MM.1S (cell line): ENCODE measurements at regions not wholly inside any gene's neighbourhood (a gene's known extent, or its start where the extent isn't known, plus 50 kb on each side); places are given as distances from the start of the nearest gene placed in this dataset.
A peak's percentile ranks its signal among the peaks of the same experiment; 100 is the strongest.

Experiments
- DNase-seq: peaks from one replicate; pipeline ENCODE4 v3.0.0-alpha.2; 2015
- H2AFZ ChIP-seq: fragments of 300-600 bp; sonication (generic); 2 replicates; pipeline ENCODE4 v1.6.0; 2016; ENCODE audit warnings: antibody characterized with exemption, low read length
- H3F3A ChIP-seq: fragments of 300-600 bp; sonication (generic); 2 replicates; pipeline ENCODE4 v1.6.1; 2016; ENCODE audit warnings: mild to moderate bottlenecking, antibody characterized with exemption, low read length, moderate library complexity, mixed read lengths; ENCODE audit not compliant: insufficient read depth
- H3K27ac ChIP-seq: fragments of 300-600 bp; sonication (generic); 2 replicates; pipeline ENCODE4 v1.5.1; 2016; ENCODE audit warnings: mild to moderate bottlenecking, low read length
- H3K27me3 ChIP-seq: fragments of 300-600 bp; sonication (generic); replicated peaks from 2 replicates; pipeline ENCODE4 v1.6.0; 2016; ENCODE audit warnings: low read length; ENCODE audit not compliant: insufficient read depth
- H3K36me3 ChIP-seq: fragments of 300-600 bp; sonication (generic); replicated peaks from 2 replicates; pipeline ENCODE4 v1.6.1; 2016; ENCODE audit warnings: mild to moderate bottlenecking, low read length, mixed read lengths; ENCODE audit not compliant: insufficient read depth
- H3K4me1 ChIP-seq: fragments of 300-600 bp; sonication (generic); 2 replicates; pipeline ENCODE4 v1.6.1; 2016; ENCODE audit warnings: low read length, mixed read lengths
- H3K4me2 ChIP-seq: fragments of 300-600 bp; sonication (generic); 2 replicates; pipeline ENCODE4 v1.6.0; 2016; ENCODE audit warnings: low read depth, low read length
- H3K4me3 ChIP-seq: fragments of 300-600 bp; sonication (generic); 2 replicates; pipeline ENCODE4 v1.5.1; 2016; ENCODE audit warnings: low read length, mixed read lengths
- H3K79me2 ChIP-seq: fragments of 300-600 bp; sonication (generic); 2 replicates; pipeline ENCODE4 v1.6.1; 2016; ENCODE audit warnings: mixed run types, low read length, mixed read lengths
- H3K9ac ChIP-seq: fragments of 300-600 bp; sonication (generic); 2 replicates; pipeline ENCODE4 v1.6.1; 2016; ENCODE audit warnings: low read length, mixed read lengths
- H3K9me2 ChIP-seq: fragments of 300-600 bp; sonication (generic); replicated peaks from 2 replicates; pipeline ENCODE4 v1.6.1; 2016; ENCODE audit warnings: mild to moderate bottlenecking, low read length, mixed read lengths; ENCODE audit not compliant: insufficient read depth
- H3K9me3 ChIP-seq: fragments of 300-600 bp; sonication (generic); replicated peaks from 2 replicates; pipeline ENCODE4 v1.6.1; 2016; ENCODE audit warnings: mild to moderate bottlenecking, low read length, mixed read lengths; ENCODE audit not compliant: insufficient read depth
- H4K20me1 ChIP-seq: fragments of 300-600 bp; sonication (generic); 2 replicates; pipeline ENCODE4 v1.6.1; 2016; ENCODE audit warnings: mild to moderate bottlenecking, low read length, moderate library complexity, mixed read lengths; ENCODE audit not compliant: insufficient read depth
- CTCF ChIP-seq: fragments of 300-600 bp; sonication (generic); IDR thresholded peaks from 2 replicates; pipeline ENCODE4 v1.5.1; 2016; ENCODE audit warnings: antibody characterized with exemption, low read length, mixed read lengths
- EZH2 ChIP-seq: fragments of 300-600 bp; sonication (generic); optimal IDR thresholded peaks from 2 replicates; pipeline ENCODE3; 2017; ENCODE audit warnings: low read depth, mild to moderate bottlenecking, antibody characterized with exemption, low read length, mixed read lengths
- EZH2phosphoT487 ChIP-seq: fragments of 300-600 bp; sonication (generic); IDR thresholded peaks from 2 replicates; pipeline ENCODE4 v1.6.1; 2018; ENCODE audit warnings: antibody characterized with exemption, low read length

- Histone ChIP-seq H3K4me2 (no peak overlapping the region), H3K4me3 (no peak overlapping the region), H3F3A (peaks cover 12% of the 10 kb centered on the region)
Measured at GRCh38 chr2:203596183-203596582, 61.1 kb upstream of the RAPH1 start.

DNA sequence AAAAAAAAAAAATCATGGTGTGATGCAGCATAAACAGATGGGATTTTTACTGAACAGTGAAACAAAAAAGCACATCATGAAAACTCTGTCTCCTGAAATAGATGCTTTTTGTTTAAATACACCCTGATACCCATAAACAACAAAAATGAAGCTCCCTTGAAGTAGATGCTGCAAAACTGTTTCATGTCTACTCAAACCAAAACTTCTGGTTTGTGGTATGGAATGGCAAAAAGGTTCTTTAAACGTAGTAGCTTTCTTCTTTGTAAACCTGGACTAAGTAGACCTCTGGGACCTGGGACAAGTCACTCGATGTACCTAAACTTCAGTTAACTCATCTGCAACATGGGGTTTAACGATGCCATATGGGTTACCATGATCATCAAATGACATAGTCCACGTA, 64.4 kb upstream of the RAPH1 start:
- peak; percentile 27 for DNase-seq
- Histone ChIP-seq H3F3A (peaks cover 12% of the 10 kb centered on the region), H4K20me1 (no peaks in the 10 kb centered on the region), H3K9ac (no peak overlapping the region), H3K79me2 (no peaks in the 10 kb centered on the region), H2AFZ (no peak overlapping the region), H3K27me3 (no peaks in the 10 kb centered on the region), H3K36me3 (no peaks in the 10 kb centered on the region), H3K9me3 (no peaks in the 10 kb centered on the region), H3K4me3 (no peak overlapping the region), H3K4me2 (no peak overlapping the region), H3K9me2 (no peaks in the 10 kb centered on the region), H3K27ac (peak overlapping the region; percentile 85), H3K4me1 (peaks cover 29% of the 10 kb centered on the region)
- TF ChIP-seq EZH2phosphoT487 (no peak), CTCF (no peak)

More at GRCh38 chr2:203596183-203596582, 61.1 kb upstream of the RAPH1 start:
- Histone ChIP-seq H3K4me1 (peaks cover 29% of the 10 kb centered on the region), H2AFZ (no peak overlapping the region), H3K27ac (no peak overlapping the region), H3K27me3 (no peaks in the 10 kb centered on the region), H3K9me2 (no peaks in the 10 kb centered on the region), H3K9me3 (no peaks in the 10 kb centered on the region), H3K79me2 (no peaks in the 10 kb centered on the region), H3K9ac (no peak overlapping the region), H4K20me1 (no peaks in the 10 kb centered on the region), H3K36me3 (no peaks in the 10 kb centered on the region)
- DNase-seq = no peak
- no peak for TF ChIP-seq CTCF
- TF ChIP-seq EZH2phosphoT487 = no peak
- TF ChIP-seq EZH2 = no peak

- Histone ChIP-seq H3K9me2 (no peaks in the 10 kb centered on the region), H3K4me1 (peaks cover 29% of the 10 kb centered on the region), H3K27ac (no peak overlapping the region), H3K36me3 (no peaks in the 10 kb centered on the region), H3F3A (peaks cover 12% of the 10 kb centered on the region), H4K20me1 (no peaks in the 10 kb centered on the region), H3K27me3 (no peaks in the 10 kb centered on the region), H3K4me3 (no peak overlapping the region), H2AFZ (no peak overlapping the region), H3K9ac (no peak overlapping the region), H3K9me3 (no peaks in the 10 kb centered on the region), H3K79me2 (no peaks in the 10 kb centered on the region), H3K4me2 (no peak overlapping the region)
- TF ChIP-seq CTCF (no peak), EZH2phosphoT487 (no peak), EZH2 (no peak)
- DNase-seq = no peak
Measured at GRCh38 chr2:203600286-203600685, 65.2 kb upstream of the RAPH1 start.
